MM.1S (cell line): ENCODE measurements at regions not wholly inside any gene's neighbourhood (a gene's known extent, or its start where the extent isn't known, plus 50 kb on each side); places are given as distances from the start of the nearest gene placed in this dataset.

Source experiments
- DNase-seq: peaks from one replicate; pipeline ENCODE4 v3.0.0-alpha.2; 2015
- H2AFZ ChIP-seq: fragments of 300-600 bp; sonication (generic); 2 replicates; pipeline ENCODE4 v1.6.0; 2016; ENCODE audit warnings: antibody characterized with exemption, low read length
- H3F3A ChIP-seq: fragments of 300-600 bp; sonication (generic); 2 replicates; pipeline ENCODE4 v1.6.1; 2016; ENCODE audit warnings: mild to moderate bottlenecking, antibody characterized with exemption, low read length, moderate library complexity, mixed read lengths; ENCODE audit not compliant: insufficient read depth
- H3K27ac ChIP-seq: fragments of 300-600 bp; sonication (generic); 2 replicates; pipeline ENCODE4 v1.5.1; 2016; ENCODE audit warnings: mild to moderate bottlenecking, low read length
- H3K27me3 ChIP-seq: fragments of 300-600 bp; sonication (generic); replicated peaks from 2 replicates; pipeline ENCODE4 v1.6.0; 2016; ENCODE audit warnings: low read length; ENCODE audit not compliant: insufficient read depth
- H3K36me3 ChIP-seq: fragments of 300-600 bp; sonication (generic); replicated peaks from 2 replicates; pipeline ENCODE4 v1.6.1; 2016; ENCODE audit warnings: mild to moderate bottlenecking, low read length, mixed read lengths; ENCODE audit not compliant: insufficient read depth
- H3K4me1 ChIP-seq: fragments of 300-600 bp; sonication (generic); 2 replicates; pipeline ENCODE4 v1.6.1; 2016; ENCODE audit warnings: low read length, mixed read lengths
- H3K4me2 ChIP-seq: fragments of 300-600 bp; sonication (generic); 2 replicates; pipeline ENCODE4 v1.6.0; 2016; ENCODE audit warnings: low read depth, low read length
- H3K4me3 ChIP-seq: fragments of 300-600 bp; sonication (generic); 2 replicates; pipeline ENCODE4 v1.5.1; 2016; ENCODE audit warnings: low read length, mixed read lengths
- H3K79me2 ChIP-seq: fragments of 300-600 bp; sonication (generic); 2 replicates; pipeline ENCODE4 v1.6.1; 2016; ENCODE audit warnings: mixed run types, low read length, mixed read lengths
- H3K9ac ChIP-seq: fragments of 300-600 bp; sonication (generic); 2 replicates; pipeline ENCODE4 v1.6.1; 2016; ENCODE audit warnings: low read length, mixed read lengths
- H3K9me2 ChIP-seq: fragments of 300-600 bp; sonication (generic); replicated peaks from 2 replicates; pipeline ENCODE4 v1.6.1; 2016; ENCODE audit warnings: mild to moderate bottlenecking, low read length, mixed read lengths; ENCODE audit not compliant: insufficient read depth
- H3K9me3 ChIP-seq: fragments of 300-600 bp; sonication (generic); replicated peaks from 2 replicates; pipeline ENCODE4 v1.6.1; 2016; ENCODE audit warnings: mild to moderate bottlenecking, low read length, mixed read lengths; ENCODE audit not compliant: insufficient read depth
- H4K20me1 ChIP-seq: fragments of 300-600 bp; sonication (generic); 2 replicates; pipeline ENCODE4 v1.6.1; 2016; ENCODE audit warnings: mild to moderate bottlenecking, low read length, moderate library complexity, mixed read lengths; ENCODE audit not compliant: insufficient read depth
- EZH2 ChIP-seq: fragments of 300-600 bp; sonication (generic); optimal IDR thresholded peaks from 2 replicates; pipeline ENCODE3; 2017; ENCODE audit warnings: low read depth, mild to moderate bottlenecking, antibody characterized with exemption, low read length, mixed read lengths
- EZH2phosphoT487 ChIP-seq: fragments of 300-600 bp; sonication (generic); IDR thresholded peaks from 2 replicates; pipeline ENCODE4 v1.6.1; 2018; ENCODE audit warnings: antibody characterized with exemption, low read length
- TF ChIP-seq, protein P1 (sequence below): fragments of 300-600 bp; sonication (generic); IDR thresholded peaks from 2 replicates; pipeline ENCODE4 v1.5.1; 2016; ENCODE audit warnings: antibody characterized with exemption, low read length, mixed read lengths

- Histone ChIP-seq H3K79me2 (no peaks in the 10 kb centered on the region), H4K20me1 (no peaks in the 10 kb centered on the region), H3K4me1 (no peaks in the 10 kb centered on the region), H3K4me2 (no peak overlapping the region), H3K9ac (no peak overlapping the region), H3K4me3 (no peak overlapping the region), H2AFZ (no peak overlapping the region), H3K36me3 (no peaks in the 10 kb centered on the region), H3K27ac (no peak overlapping the region), H3F3A (no peaks in the 10 kb centered on the region), H3K9me2 (no peaks in the 10 kb centered on the region), H3K27me3 (no peaks in the 10 kb centered on the region), H3K9me3 (no peaks in the 10 kb centered on the region)
- no peak for DNase-seq
- TF ChIP-seq, protein P1, sequence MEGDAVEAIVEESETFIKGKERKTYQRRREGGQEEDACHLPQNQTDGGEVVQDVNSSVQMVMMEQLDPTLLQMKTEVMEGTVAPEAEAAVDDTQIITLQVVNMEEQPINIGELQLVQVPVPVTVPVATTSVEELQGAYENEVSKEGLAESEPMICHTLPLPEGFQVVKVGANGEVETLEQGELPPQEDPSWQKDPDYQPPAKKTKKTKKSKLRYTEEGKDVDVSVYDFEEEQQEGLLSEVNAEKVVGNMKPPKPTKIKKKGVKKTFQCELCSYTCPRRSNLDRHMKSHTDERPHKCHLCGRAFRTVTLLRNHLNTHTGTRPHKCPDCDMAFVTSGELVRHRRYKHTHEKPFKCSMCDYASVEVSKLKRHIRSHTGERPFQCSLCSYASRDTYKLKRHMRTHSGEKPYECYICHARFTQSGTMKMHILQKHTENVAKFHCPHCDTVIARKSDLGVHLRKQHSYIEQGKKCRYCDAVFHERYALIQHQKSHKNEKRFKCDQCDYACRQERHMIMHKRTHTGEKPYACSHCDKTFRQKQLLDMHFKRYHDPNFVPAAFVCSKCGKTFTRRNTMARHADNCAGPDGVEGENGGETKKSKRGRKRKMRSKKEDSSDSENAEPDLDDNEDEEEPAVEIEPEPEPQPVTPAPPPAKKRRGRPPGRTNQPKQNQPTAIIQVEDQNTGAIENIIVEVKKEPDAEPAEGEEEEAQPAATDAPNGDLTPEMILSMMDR, result no peak
- TF ChIP-seq EZH2phosphoT487 (no peak), EZH2 (no peak)
Measured at GRCh38 chr11:34564406-34564805, 50.8 kb upstream of the ELF5 start.

DNA sequence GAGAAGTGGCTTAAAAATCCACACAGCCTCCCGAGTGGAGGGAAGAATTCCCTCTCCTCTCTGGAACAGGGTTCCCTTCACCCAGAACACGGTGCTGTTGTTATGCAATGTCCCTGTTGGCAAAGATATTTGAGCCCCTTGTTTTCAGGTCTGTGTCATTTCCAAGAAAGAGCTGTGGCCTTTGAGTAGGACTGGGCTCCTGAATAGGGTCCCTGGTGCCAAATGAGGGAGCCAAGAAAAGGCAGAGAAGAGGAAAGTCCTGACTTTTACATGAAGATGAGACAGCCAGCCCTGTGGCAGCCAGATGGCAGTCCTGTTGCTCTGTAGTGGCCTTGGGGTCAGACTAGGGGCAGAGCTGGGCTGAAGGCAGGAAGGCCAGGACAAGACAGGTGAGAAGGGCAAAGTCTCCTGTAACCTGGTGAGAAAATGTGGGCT lies 51.2 kb upstream of the ELF5 start:
- Histone ChIP-seq H3K36me3 (no peaks in the 10 kb centered on the region), H3K9ac (no peak overlapping the region), H3K27ac (no peak overlapping the region), H3K4me1 (no peaks in the 10 kb centered on the region), H2AFZ (no peak overlapping the region), H3F3A (no peaks in the 10 kb centered on the region), H3K79me2 (no peaks in the 10 kb centered on the region), H3K9me3 (no peaks in the 10 kb centered on the region), H3K4me3 (no peak overlapping the region), H3K27me3 (no peaks in the 10 kb centered on the region), H4K20me1 (no peaks in the 10 kb centered on the region), H3K9me2 (no peaks in the 10 kb centered on the region), H3K4me2 (no peak overlapping the region)
- TF ChIP-seq, protein P1, result no peak
- no peak for TF ChIP-seq EZH2phosphoT487
- TF ChIP-seq EZH2, result no peak
- DNase-seq, result no peak

GRCh38 chr11:34565417-34566207 lies 52.0 kb upstream of the ELF5 start:
- Histone ChIP-seq H3K4me1 (peaks cover 6% of the 10 kb centered on the region), H3K9me3 (no peaks in the 10 kb centered on the region), H4K20me1 (no peaks in the 10 kb centered on the region), H3K27ac (no peak overlapping the region), H3K36me3 (no peaks in the 10 kb centered on the region), H3K9me2 (no peaks in the 10 kb centered on the region), H2AFZ (no peak overlapping the region), H3F3A (no peaks in the 10 kb centered on the region), H3K4me3 (no peak overlapping the region), H3K27me3 (no peaks in the 10 kb centered on the region), H3K4me2 (no peak overlapping the region), H3K9ac (no peak overlapping the region), H3K79me2 (no peaks in the 10 kb centered on the region)
- TF ChIP-seq EZH2phosphoT487, result no peak
- TF ChIP-seq, protein P1, result peak; percentile 66
- DNase-seq, result peak; percentile 26
